Activated naive CD4-positive, alpha-beta T cell treated with anti-CD3 and anti-CD28 coated beads, Interleukin-2, amount 50 U/mL, for 72 hours (primary cell): ENCODE measurements at regions not wholly inside any gene's neighbourhood (a gene's known extent, or its start where the extent isn't known, plus 50 kb on each side); places are given as distances from the start of the nearest gene placed in this dataset.
"Not testable (repeated sequence)": the region's sequence is repeated elsewhere in the genome, so short reads cannot be mapped to it uniquely, and the experiment has no call there.

Experiments
- ATAC-seq, 2 donors: fragments of 150-1000 bp; cut with Tn5 transposase; 2 replicates each; pipeline ENCODE4 v1.10.0; 2021; ENCODE audit warnings: mild to moderate bottlenecking in 2 of 2, moderate library complexity in 2 of 2
- DNase-seq, 2 donors: peaks; one replicate each; pipeline ENCODE4 v3.0.0; 2021 to 2022; ENCODE audit warnings: low spot score in 2 of 2
- H3K27ac Mint-ChIP-seq, 2 donors: one replicate each; pipeline ENCODE4 v1.8.0; 2022; ENCODE audit warnings: mild to moderate bottlenecking in 2 of 2, mixed read lengths in 2 of 2
- H3K36me3 Mint-ChIP-seq, 2 donors: one replicate each; pipeline ENCODE4 v1.8.0; 2022; ENCODE audit warnings: mixed read lengths in 2 of 2
- H3K9me3 Mint-ChIP-seq, 2 donors: one replicate each; pipeline ENCODE4 v1.8.0; 2022; ENCODE audit warnings: mixed read lengths in 2 of 2

DNA sequence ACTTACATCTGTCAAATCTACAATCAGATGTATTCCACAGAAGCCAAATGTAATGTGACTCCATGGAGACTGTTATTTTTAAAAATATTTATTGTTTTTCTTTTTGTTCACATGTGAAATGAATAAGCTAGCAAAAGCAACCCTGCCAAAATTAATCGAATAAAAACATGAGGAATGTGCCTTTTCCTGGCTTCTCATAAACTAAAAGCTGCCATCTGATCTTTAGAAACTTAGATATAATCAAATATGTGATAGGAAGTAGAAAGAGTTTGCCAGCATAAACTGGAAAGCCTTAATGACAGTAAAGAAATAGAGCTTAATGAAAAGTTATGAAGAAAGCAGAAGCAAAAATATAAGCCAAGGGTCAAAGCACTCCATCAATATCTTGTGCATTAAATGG is 1724.7 kb upstream of the WWC1 start:
- peaks cover 17 to 19% of the 10 kb centered on the region in 2 donors for H3K9me3 Mint-ChIP-seq
- ATAC-seq (no peak), DNase-seq (no peak)
- H3K27ac Mint-ChIP-seq, result no peak overlapping the region
- no peaks in the 10 kb centered on the region for H3K36me3 Mint-ChIP-seq

DNA sequence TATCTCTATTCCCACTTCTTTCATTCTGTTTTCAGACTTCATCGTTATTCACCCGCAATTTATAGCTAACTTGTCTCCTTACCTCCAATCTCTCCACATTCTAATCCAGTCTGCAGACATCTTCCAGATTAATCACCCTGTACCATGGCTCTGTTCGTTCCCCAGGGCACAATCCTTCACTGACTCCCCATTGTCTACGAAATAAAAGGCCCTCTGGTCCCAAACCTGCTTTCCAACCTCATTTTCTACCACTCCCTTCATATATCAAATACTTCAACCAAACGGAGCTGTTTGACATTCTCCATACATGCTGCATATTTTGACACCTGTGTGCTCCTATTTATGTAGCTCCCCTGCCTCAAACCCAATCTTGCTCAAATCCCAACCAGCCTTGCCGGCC is 1720.6 kb upstream of the WWC1 start:
- ATAC-seq, result no peak

DNA sequence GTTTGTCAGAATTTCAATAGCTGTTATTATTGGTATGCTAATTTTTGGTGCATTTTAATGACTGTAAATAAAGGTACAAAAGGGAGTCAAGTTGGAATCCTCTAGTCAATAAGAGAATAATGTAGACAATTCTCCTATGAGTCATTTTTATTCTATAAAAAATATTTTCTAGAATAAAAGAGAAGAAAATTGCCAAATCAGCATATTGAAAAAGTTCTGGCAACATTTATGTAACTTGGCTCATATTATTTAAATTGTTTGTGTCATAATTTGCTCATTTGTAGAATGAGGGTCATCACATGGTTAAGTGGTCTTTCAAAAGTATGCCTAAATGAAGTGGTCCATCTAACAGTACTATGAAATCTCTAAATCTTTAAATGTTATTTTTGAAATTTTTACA is 1719.8 kb upstream of the WWC1 start:
- DNase-seq (no peak), ATAC-seq (no peak)
- Mint-ChIP-seq H3K36me3 (peaks cover 0 to 5% of the 10 kb centered on the region in 2 donors), H3K9me3 (peaks cover 17 to 26% of the 10 kb centered on the region in 2 donors), H3K27ac (no peak overlapping the region)

More for the DNA sequence above, 1720.6 kb upstream of the WWC1 start:
- H3K9me3 Mint-ChIP-seq, result peaks cover 17 to 26% of the 10 kb centered on the region in 2 donors
- no peak overlapping the region for H3K27ac Mint-ChIP-seq
- peaks cover 0 to 5% of the 10 kb centered on the region in 2 donors for H3K36me3 Mint-ChIP-seq
- DNase-seq, result no peak

DNA sequence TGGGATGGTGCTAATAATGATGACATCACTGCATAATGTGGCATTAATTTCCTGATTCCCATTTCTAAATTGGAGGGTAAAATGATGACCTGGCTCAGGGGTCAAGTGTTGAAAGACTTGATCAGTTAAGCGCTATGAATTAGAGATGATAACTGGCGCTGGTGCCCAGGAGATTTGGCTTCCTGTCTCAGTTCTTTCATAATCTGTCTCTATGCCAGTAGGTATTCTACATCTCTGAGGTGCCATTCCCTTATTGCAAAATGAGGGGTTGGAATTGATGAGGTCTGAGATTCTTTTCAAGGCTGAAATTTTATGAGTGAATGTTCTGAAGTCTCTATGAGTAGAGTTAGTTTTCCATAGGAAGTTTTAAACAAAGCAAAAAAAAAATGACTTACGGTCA is 1715.1 kb upstream of the WWC1 start:
- Mint-ChIP-seq H3K36me3 (peaks cover 0 to 5% of the 10 kb centered on the region in 2 donors), H3K9me3 (peaks cover 19 to 21% of the 10 kb centered on the region in 2 donors), H3K27ac (no peak overlapping the region)
- no peak for ATAC-seq
- DNase-seq, result no peak

DNA sequence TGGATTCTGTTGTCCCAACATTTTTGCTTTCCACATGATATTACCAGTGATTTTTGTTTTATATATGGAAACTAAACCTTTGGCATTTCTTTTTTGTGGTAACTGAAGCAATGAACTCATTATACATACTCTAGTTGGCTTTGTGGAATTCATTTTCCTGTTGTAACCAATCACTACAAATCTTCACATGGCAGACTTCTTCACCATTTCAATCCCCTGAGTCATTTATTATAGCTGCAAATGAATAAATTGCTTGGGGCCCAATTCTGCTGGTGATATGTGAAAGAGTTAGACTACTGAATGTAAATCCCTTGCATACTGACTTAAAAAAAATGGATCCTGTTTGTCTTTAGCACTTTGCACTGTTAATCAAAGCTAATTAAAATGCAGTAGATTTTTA is 1709.6 kb upstream of the WWC1 start:
- peaks cover 19 to 24% of the 10 kb centered on the region in 2 donors for H3K9me3 Mint-ChIP-seq
- H3K27ac Mint-ChIP-seq, result no peak overlapping the region
- H3K36me3 Mint-ChIP-seq, result peaks cover 0 to 5% of the 10 kb centered on the region in 2 donors
- no peak for DNase-seq
- ATAC-seq, result no peak

DNA sequence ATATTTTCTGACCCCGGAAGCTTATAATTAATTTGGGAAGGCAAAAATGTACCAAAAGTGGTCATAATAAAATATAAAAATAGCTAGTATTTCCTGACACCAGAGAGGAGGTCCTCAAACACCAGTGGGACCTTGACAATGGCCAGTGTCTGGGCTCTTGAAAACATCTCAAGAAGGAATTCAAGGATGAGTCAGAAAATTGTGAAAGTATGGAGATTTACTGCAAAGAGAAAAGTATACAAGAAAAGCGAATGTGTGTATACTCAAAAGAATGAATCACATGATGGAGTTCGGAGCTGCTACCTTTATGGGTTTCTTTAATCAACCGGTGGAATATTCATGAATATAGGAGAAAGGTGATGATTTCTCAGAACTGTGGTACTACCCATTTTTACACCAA is 1709.0 kb upstream of the WWC1 start:
- no peak overlapping the region for H3K27ac Mint-ChIP-seq
- ATAC-seq, result no peak
- DNase-seq, result no peak
- H3K36me3 Mint-ChIP-seq, result peaks cover 0 to 5% of the 10 kb centered on the region in 2 donors
- peaks cover 20 to 24% of the 10 kb centered on the region in 2 donors for H3K9me3 Mint-ChIP-seq

DNA sequence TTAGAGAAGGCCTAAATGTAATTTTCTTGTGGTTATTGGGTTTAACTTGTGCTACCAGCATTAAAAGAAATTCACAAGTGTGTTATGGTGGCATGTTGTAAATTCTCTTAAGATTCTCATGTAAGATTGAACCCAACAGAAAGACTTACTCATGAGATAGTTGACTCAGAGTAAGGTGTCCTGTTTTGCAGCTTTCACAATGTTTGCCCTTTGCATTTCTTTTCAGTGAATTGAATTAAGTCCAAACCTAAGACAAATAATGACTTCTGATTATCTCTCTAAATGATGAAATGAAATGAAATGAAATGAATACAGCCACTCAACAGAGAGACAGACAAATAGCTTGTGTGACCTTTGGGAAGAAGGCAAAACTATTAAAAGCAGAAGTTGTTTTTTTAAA is 1696.9 kb upstream of the WWC1 start:
- H3K9me3 Mint-ChIP-seq, result peaks cover 14 to 24% of the 10 kb centered on the region in 2 donors
- no peaks in the 10 kb centered on the region for H3K36me3 Mint-ChIP-seq
- ATAC-seq (no peak), DNase-seq (no peak)
- H3K27ac Mint-ChIP-seq, result no peak overlapping the region

DNA sequence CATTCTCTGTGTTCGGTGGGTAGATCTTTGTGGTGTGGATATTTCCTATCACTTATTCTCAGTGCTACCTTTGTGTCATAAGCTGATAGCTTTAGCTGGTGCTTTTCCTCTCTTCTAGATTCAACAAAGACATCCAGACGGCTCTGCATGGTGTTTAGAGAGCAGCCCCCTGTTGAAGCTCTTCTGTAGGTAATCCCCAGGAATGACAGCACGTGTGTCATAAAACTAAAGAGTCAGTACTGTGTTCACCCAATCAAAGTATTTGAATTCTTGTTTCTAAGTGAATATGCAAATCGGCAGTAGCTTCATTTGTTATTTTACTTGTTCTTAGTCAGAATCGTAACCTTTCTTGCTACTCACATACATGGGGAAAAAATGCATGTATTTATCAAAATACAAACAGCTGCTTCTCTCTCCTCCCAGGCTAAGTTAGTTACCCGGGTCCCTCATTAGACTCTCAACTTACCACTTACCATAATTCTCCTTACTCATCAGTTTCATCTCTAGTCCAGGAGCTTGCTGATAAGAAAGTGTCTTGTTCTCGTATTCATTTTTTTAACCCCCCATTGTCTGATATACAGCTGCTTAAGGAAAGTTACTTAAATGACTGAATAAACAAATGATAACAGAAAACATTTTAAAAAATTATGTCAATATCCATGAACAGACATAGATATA is 1696.0 kb upstream of the WWC1 start:
- peaks cover 14 to 27% of the 10 kb centered on the region in 2 donors for H3K9me3 Mint-ChIP-seq
- no peaks in the 10 kb centered on the region for H3K36me3 Mint-ChIP-seq
- ATAC-seq (no peak), DNase-seq (no peak)
- H3K27ac Mint-ChIP-seq, result no peak overlapping the region

DNA sequence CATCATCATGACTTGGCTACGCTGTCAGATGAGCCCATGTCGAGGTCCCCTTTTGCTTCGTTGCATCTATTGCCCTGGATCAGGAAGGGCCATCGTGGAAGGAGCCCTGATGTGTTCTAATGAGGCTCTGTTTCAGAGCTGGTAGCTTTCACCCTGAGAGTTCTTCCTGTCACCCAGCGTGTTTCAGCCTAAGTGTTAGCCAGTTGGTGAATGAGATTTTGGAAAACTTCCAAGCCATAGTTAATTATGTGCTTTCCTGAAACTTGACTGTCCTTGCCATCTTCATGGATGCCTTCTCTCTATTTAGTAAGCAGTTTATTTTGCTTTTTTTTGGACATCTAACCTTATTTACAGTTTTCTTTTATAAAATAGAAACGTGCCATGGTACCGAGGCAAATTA is 1695.4 kb upstream of the WWC1 start:
- peaks cover 14 to 23% of the 10 kb centered on the region in 2 donors for H3K9me3 Mint-ChIP-seq
- no peak for ATAC-seq
- no peak for DNase-seq
- no peak overlapping the region for H3K27ac Mint-ChIP-seq
- no peaks in the 10 kb centered on the region for H3K36me3 Mint-ChIP-seq

DNA sequence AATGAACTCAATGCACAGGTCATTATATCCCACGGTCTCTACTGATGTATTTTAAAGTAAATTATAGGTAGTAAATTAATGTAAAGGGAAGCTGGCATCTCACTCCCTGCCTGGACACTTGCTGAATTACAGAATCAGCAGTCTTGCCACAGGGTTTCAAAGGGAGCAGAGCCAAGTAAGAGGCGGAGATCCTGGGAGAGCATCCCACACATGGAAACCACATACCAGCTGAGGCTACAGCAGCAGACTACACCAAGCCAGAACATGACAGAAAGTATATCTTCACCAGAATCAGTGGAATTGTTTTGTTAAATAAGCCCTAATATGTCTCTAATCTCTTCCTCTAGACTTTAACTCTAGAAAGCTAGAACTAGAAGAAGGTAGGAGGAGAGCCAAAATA is 1689.2 kb upstream of the WWC1 start:
- Mint-ChIP-seq H3K27ac (no peak overlapping the region), H3K36me3 (no peaks in the 10 kb centered on the region), H3K9me3 (peaks cover 30 to 32% of the 10 kb centered on the region in 2 donors)
- ATAC-seq (no peak), DNase-seq (no peak)

DNA sequence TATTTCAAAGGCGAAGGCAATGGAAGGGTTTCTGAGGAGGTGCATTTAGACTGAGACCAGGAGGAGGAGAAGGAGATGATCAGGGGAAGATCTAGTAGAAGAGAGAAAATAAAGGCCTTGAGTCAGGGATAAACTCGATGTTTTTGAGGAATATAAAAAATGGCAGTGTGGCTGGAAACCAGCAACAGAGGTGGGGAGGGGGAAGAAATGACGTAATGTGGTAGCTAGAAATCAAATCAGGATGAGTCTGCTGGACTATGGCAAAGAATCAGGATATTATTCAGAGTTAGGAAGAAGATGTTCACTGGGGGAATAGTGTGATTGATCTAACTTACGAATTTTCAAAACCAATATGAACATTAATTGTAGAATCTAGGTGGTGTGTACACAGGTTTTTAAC is 1673.9 kb upstream of the WWC1 start:
- no peak overlapping the region for H3K27ac Mint-ChIP-seq
- peaks cover 25 to 28% of the 10 kb centered on the region in 2 donors for H3K9me3 Mint-ChIP-seq
- ATAC-seq, result no peak
- H3K36me3 Mint-ChIP-seq, result peaks cover 0 to 14% of the 10 kb centered on the region in 2 donors
- DNase-seq, result no peak

DNA sequence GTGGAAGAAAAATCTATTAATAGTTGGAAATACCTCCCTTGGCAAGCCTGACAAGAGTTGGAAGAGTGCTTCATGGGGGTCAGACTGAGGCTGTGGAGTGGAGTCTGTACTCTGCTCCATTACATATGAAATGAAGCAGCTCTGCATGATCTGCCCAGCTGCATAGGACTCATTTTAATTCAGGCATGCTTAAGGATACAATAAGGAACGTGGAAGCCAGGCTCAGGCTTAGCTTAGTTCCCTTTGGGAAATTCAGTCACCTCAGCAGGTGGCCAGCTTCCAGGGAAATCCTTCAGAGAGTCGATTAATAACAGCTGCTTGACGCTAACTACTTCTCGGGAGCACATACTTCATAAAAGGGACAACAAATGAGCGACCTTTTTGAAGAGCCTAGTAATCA is 1672.9 kb upstream of the WWC1 start:
- H3K36me3 Mint-ChIP-seq, result peaks cover 0 to 14% of the 10 kb centered on the region in 2 donors
- peaks cover 22 to 28% of the 10 kb centered on the region in 2 donors for H3K9me3 Mint-ChIP-seq
- ATAC-seq (no peak), DNase-seq (no peak)
- H3K27ac Mint-ChIP-seq, result no peak overlapping the region

DNA sequence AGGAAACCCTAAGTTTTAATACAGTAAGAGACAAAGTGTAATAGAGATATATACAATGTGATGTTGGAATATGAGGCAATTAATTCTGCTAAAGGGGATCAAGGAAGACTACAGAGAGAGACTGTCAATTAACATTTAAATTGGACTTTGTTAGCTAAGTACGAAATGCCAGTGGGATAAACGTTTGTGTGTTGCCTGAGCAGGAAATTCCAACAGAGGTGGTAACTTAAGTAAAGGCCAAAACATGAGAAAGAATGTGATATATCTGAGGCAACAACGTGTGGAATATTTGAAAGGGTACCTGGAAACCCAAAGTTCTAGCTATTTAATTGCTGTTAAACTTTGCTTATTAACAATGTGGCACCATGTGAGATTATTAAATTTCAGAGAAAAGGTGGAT is 1666.9 kb upstream of the WWC1 start:
- Mint-ChIP-seq H3K36me3 (peaks cover 0 to 5% of the 10 kb centered on the region in 2 donors), H3K27ac (no peak overlapping the region)

DNA sequence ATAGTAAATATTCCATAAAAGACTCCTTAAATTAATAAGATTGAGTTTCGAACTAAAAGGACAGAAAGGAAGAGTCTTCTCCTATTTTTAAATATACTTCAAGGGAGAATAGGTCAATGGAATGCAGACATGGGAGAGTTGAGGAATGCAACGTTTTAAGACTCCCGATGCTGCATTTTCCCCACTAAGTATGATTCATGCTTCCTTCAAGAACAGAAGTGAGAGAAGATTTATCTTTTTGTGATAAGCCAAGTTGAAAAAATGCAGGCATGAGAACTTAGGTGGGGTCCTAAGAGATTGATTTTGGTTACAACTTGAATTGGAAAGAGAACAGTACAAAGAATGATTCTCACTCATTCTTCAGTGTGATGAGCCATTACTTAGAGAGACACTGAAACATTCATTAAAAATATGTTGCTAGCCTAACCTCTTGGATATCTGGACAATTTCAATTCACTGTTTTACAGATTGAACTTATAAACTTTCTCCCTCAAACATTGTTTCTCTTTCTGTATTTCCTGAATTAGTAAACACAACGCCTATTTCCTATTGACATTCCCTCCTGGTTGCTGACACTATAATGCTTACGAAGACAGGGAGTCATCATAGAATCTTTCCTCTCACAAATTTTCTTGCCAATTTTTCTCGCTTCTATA is 1666.1 kb upstream of the WWC1 start:
- H3K36me3 Mint-ChIP-seq, result peaks cover 0 to 5% of the 10 kb centered on the region in 2 donors
- no peak overlapping the region for H3K27ac Mint-ChIP-seq
- H3K9me3 Mint-ChIP-seq, result peaks cover 7 to 12% of the 10 kb centered on the region in 2 donors
- no peak for DNase-seq
- ATAC-seq, result no peak

More for the DNA sequence above, 1666.9 kb upstream of the WWC1 start:
- DNase-seq (no peak), ATAC-seq (no peak)
- H3K9me3 Mint-ChIP-seq, result peaks cover 10 to 17% of the 10 kb centered on the region in 2 donors

DNA sequence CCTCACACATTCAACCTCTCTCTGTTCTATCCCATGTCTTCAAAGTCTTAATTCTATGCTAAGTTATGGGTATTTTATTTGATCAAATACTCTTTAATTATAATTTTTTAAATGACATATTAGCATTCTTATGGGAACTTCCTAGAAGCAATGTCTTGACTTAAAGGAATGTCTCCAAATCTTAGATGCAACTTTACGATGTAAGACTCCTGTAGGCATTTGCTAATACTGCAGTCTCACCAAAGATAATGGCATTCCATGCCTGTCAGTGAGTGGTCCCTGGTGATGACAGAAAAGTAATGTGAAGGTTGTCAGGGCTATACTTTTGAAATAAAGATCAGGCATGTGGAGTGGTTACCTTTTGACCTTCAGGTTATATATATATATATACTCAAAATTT is 1654.2 kb upstream of the WWC1 start:
- no peak overlapping the region for H3K27ac Mint-ChIP-seq
- H3K9me3 Mint-ChIP-seq, result peaks cover 11 to 15% of the 10 kb centered on the region in 2 donors
- no peaks in the 10 kb centered on the region for H3K36me3 Mint-ChIP-seq
- DNase-seq (no peak), ATAC-seq (no peak)

DNA sequence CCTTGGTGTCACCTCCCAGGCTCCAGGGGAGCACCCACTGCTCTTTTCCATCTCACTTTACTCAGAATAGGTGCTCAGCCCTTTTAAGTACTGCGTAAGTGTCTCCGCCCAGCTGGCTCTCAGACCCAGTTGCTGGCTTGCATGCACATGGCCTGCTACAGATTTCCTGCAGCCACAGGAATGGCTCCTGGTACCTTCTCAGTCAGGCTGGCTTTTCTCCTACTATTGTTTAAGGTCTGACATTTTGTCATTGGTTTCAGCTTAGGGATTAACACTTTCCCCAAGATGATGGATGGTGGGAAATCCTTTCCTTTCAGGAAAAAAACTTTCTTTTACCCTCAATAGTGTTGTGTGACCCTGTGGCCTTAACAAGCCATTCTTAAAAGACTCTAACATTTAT is 1652.3 kb upstream of the WWC1 start:
- no peak for DNase-seq
- ATAC-seq, result no peak
- Mint-ChIP-seq H3K36me3 (no peaks in the 10 kb centered on the region), H3K9me3 (peaks cover 11 to 15% of the 10 kb centered on the region in 2 donors), H3K27ac (no peak overlapping the region)

DNA sequence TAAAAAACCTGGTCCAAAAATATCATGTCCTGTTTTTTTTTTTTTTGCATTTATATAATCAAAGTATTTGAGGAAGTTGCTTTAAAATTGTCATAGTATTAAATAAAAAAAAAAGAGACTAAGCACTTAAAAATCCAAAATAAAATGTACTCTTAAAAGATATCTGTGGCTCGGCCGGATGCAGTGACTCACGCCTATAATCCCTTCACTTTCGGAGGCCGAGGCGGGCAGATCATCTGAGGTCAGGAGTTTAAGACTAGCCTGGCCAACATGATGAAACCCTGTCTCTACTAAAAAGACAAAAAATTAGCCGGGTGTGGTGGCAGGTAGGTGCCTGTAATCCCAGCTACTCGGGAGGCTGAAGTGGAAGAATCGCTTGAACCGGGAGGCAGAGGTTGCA is 1651.3 kb upstream of the WWC1 start:
- not testable (repeated sequence) for DNase-seq, ATAC-seq, H3K36me3 Mint-ChIP-seq, H3K27ac Mint-ChIP-seq
- peaks cover 12 to 22% of the 10 kb centered on the region in 2 donors for H3K9me3 Mint-ChIP-seq

DNA sequence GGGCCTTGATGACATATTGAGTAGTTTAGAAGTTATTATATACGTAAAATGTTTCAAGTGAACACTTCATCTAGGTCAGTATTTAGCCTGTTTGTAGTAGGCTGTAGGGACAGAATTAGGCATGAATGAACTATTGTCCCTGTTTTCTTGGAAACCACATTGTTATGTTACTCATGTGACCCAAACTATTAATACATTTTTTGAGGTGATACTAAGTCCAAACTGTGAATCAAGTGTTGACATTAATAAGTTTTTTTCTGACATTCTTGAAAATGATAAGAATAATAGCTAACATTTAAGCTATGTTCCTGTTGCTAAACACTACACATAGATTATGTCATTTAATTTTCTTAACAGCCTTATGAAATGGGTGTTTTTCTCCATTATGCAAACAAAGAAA is 1642.7 kb upstream of the WWC1 start:
- Mint-ChIP-seq H3K27ac (no peak overlapping the region), H3K9me3 (peaks cover 8 to 12% of the 10 kb centered on the region in 2 donors), H3K36me3 (no peaks in the 10 kb centered on the region)
- DNase-seq, result no peak
- no peak for ATAC-seq
